AG10803 (cell line): ENCODE measurements at regions not wholly inside any gene's neighbourhood (a gene's known extent, or its start where the extent isn't known, plus 50 kb on each side); places are given as distances from the start of the nearest gene placed in this dataset.

Experiments used
- DNase-seq: peaks from one replicate; pipeline ENCODE4 v3.0.0; 2010; ENCODE audit warnings: low read depth
- H3K4me3 ChIP-seq: 2 replicates; pipeline ENCODE4 v1.5.1; 2011; ENCODE audit warnings: mild to moderate bottlenecking, low read length, control low read depth
- CTCF ChIP-seq: conservative IDR thresholded peaks from 2 replicates; pipeline ENCODE4 v1.5.1; 2011; ENCODE audit warnings: mild to moderate bottlenecking, low read length, control low read depth, inconsistent platforms

- no peak for TF ChIP-seq CTCF
- no peak overlapping the region for H3K4me3 ChIP-seq
- no peak for DNase-seq
These were observed 83.9 kb upstream of the MAPRE2 start for GRCh38 chr18:34957119-34957863.

- TF ChIP-seq CTCF: no peak
- DNase-seq: no peak
- H3K4me3 ChIP-seq: no peak overlapping the region
These were observed 83.4 kb upstream of the MAPRE2 start for GRCh38 chr18:34957864-34958259.

- no peak for TF ChIP-seq CTCF
- no peak for DNase-seq
- no peak overlapping the region for H3K4me3 ChIP-seq
These were observed 81.9 kb upstream of the MAPRE2 start for GRCh38 chr18:34959211-34959829.

- no peak for DNase-seq
- TF ChIP-seq CTCF: no peak
- no peak overlapping the region for H3K4me3 ChIP-seq
These were observed 81.2 kb upstream of the MAPRE2 start for GRCh38 chr18:34959989-34960388.

- H3K4me3 ChIP-seq: no peak overlapping the region
- no peak for TF ChIP-seq CTCF
- DNase-seq: no peak
These were observed 76.1 kb upstream of the MAPRE2 start for GRCh38 chr18:34965108-34965507.

GRCh38 chr18:34965566-34965965 lies 75.6 kb upstream of the MAPRE2 start:
- DNase-seq: no peak
- no peak overlapping the region for H3K4me3 ChIP-seq
- no peak for TF ChIP-seq CTCF

GRCh38 chr18:34970106-34970505 lies 71.1 kb upstream of the MAPRE2 start:
- no peak for TF ChIP-seq CTCF
- DNase-seq: no peak
- no peak overlapping the region for H3K4me3 ChIP-seq
